ENCODE measurements at regions not wholly inside any gene's neighbourhood (a gene's known extent, or its start where the extent isn't known, plus 50 kb on each side); places are given as distances from the start of the nearest gene placed in this dataset.

- TF ChIP-seq, protein P1, sequence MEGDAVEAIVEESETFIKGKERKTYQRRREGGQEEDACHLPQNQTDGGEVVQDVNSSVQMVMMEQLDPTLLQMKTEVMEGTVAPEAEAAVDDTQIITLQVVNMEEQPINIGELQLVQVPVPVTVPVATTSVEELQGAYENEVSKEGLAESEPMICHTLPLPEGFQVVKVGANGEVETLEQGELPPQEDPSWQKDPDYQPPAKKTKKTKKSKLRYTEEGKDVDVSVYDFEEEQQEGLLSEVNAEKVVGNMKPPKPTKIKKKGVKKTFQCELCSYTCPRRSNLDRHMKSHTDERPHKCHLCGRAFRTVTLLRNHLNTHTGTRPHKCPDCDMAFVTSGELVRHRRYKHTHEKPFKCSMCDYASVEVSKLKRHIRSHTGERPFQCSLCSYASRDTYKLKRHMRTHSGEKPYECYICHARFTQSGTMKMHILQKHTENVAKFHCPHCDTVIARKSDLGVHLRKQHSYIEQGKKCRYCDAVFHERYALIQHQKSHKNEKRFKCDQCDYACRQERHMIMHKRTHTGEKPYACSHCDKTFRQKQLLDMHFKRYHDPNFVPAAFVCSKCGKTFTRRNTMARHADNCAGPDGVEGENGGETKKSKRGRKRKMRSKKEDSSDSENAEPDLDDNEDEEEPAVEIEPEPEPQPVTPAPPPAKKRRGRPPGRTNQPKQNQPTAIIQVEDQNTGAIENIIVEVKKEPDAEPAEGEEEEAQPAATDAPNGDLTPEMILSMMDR (IDR thresholded peaks at IDR 0.05), result no peak
- TF ChIP-seq POLR2A (IDR thresholded peaks at IDR 0.05), result no peak
These were observed 61.9 kb upstream of the PTPRZ1 start for GRCh38 chr7:121810831-121811672.

Measured in Peyer's patch (tissue), 4 donors.